ENCODE measurements at regions not wholly inside any gene's neighbourhood (a gene's known extent, or its start where the extent isn't known, plus 50 kb on each side); places are given as distances from the start of the nearest gene placed in this dataset.

DNA sequence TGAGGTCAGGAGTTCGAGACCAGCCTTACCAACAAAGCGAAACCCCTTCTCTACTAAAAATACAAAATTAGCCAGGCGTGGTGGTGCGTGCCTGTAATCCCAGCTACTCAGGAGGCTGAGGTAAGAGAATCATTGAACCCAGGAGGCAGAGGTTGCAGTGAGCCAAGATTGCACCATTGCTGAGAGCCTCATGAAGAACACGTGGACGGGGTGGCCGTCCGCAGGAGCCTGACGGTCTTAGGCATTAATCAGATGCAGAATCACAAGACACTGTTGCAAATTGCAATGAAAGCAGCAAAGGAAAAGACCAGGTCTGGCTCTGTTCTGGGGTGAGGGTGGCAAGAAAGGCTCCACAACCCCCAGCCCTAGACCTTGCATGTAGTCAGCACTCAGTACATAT lies 104.0 kb upstream of the SLC66A3 start:
- H3K9me3 ChIP-seq (ENCODE audit: low read depth, low read length), result no peaks in the 10 kb centered on the region
- no peaks in the 10 kb centered on the region for H3K79me2 ChIP-seq (ENCODE audit: insufficient read depth, low read length)
- no peaks in the 10 kb centered on the region for H4K20me1 ChIP-seq (ENCODE audit: insufficient read depth, low read length)
- H2AFZ ChIP-seq (ENCODE audit: low read length), result no peak overlapping the region
- TF ChIP-seq, protein P1, sequence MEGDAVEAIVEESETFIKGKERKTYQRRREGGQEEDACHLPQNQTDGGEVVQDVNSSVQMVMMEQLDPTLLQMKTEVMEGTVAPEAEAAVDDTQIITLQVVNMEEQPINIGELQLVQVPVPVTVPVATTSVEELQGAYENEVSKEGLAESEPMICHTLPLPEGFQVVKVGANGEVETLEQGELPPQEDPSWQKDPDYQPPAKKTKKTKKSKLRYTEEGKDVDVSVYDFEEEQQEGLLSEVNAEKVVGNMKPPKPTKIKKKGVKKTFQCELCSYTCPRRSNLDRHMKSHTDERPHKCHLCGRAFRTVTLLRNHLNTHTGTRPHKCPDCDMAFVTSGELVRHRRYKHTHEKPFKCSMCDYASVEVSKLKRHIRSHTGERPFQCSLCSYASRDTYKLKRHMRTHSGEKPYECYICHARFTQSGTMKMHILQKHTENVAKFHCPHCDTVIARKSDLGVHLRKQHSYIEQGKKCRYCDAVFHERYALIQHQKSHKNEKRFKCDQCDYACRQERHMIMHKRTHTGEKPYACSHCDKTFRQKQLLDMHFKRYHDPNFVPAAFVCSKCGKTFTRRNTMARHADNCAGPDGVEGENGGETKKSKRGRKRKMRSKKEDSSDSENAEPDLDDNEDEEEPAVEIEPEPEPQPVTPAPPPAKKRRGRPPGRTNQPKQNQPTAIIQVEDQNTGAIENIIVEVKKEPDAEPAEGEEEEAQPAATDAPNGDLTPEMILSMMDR (IDR thresholded peaks at IDR 0.05; ENCODE audit: extremely low read depth, low read depth, low read length), result no peak
- H3K27me3 ChIP-seq (ENCODE audit: insufficient read depth, low read length), result peaks cover 19% of the 10 kb centered on the region
- no peak overlapping the region for H3K4me3 ChIP-seq (ENCODE audit: insufficient read depth, low read length)
- no peak overlapping the region for H3K27ac ChIP-seq (ENCODE audit: low read depth, low read length)
- H3K4me2 ChIP-seq (ENCODE audit: insufficient read depth, low read length), result no peak overlapping the region
- H3K36me3 ChIP-seq (ENCODE audit: insufficient read depth, low read length), result no peaks in the 10 kb centered on the region
- DNase-seq (ENCODE audit: insufficient read length, low spot score, missing footprints), result no peak
- no peaks in the 10 kb centered on the region for H3K4me1 ChIP-seq (ENCODE audit: insufficient read depth, low read length)

DNA sequence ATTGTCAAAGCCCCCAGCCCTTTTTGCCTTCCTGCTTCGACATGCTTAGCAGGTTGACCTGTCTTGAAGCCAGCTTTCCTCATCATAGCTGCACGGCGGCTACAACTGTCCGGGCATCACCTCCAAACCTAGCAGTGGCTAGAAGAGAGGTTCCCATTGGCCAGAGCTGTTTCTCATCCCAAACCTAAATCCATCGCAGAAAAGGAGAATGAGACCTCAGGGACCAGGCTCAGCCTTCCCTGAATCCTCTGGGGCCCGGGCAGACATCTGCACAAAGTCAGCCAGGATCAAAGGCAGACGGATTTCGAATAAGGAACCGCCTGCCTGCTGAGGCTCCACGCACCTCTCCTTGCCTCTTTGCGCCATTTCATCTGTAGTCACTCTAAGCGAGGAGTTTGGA lies 101.7 kb upstream of the SLC66A3 start:
- Histone ChIP-seq H2AFZ (ENCODE audit: low read length) (no peak overlapping the region), H3K9me3 (ENCODE audit: low read depth, low read length) (no peaks in the 10 kb centered on the region), H3K79me2 (ENCODE audit: insufficient read depth, low read length) (no peaks in the 10 kb centered on the region), H3K27ac (ENCODE audit: low read depth, low read length) (no peak overlapping the region), H3K4me2 (ENCODE audit: insufficient read depth, low read length) (no peak overlapping the region), H4K20me1 (ENCODE audit: insufficient read depth, low read length) (no peaks in the 10 kb centered on the region), H3K4me3 (ENCODE audit: insufficient read depth, low read length) (no peak overlapping the region), H3K36me3 (ENCODE audit: insufficient read depth, low read length) (no peaks in the 10 kb centered on the region), H3K27me3 (ENCODE audit: insufficient read depth, low read length) (peaks cover 30% of the 10 kb centered on the region), H3K4me1 (ENCODE audit: insufficient read depth, low read length) (peaks cover 5% of the 10 kb centered on the region)
- DNase-seq (ENCODE audit: insufficient read length, low spot score, missing footprints), result no peak
- TF ChIP-seq, protein P1 (IDR thresholded peaks at IDR 0.05; ENCODE audit: extremely low read depth, low read depth, low read length), result no peak

DNA sequence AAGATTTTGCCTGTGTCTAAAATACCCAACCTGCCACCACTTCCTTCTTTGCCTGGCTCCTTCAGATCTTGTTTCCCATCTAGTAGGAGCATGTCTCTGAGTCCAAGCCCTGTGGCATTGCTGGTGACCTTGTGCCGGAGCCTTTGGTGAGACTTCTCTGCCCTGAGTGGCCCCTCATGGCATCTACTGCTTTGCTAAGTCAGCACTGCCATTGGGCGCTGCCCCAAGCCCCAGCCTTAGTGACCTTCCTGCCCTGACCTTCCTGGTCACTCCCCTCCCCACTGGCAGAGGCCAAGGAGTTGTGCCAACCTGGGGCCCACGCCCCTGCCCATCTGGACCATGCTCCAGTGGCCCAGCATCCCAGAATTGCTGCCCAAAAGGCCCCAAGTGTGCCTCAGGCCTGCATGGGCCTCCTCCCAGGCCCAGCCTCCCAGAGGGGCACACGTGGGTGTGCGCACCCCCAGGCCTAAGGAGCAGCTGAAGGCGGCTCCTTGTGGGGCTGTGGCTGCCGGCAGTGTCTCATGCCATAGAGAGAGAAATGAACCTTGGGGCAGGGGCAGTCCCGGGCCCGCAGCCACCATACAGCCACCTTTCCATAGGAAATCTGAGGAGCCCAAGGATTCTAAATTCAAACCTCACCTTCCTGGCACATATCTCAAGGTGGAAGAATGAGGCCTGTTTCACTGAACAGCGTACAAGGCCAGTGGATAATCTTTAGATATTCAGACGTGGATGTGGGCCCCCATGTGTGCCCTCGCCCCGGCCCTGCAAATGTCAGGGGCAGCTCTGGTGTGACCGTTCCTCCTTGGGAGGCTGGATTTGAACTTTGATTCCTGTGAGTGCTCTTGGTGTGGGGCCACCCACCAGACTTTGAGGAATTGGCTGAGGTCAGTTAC lies 100.2 kb upstream of the SLC66A3 start:
- DNase-seq (ENCODE audit: insufficient read length, low spot score, missing footprints), result no peak
- Histone ChIP-seq H3K27ac (ENCODE audit: low read depth, low read length) (no peak overlapping the region), H3K27me3 (ENCODE audit: insufficient read depth, low read length) (peaks cover 24% of the 10 kb centered on the region), H3K36me3 (ENCODE audit: insufficient read depth, low read length) (no peaks in the 10 kb centered on the region), H4K20me1 (ENCODE audit: insufficient read depth, low read length) (no peaks in the 10 kb centered on the region), H3K79me2 (ENCODE audit: insufficient read depth, low read length) (no peaks in the 10 kb centered on the region), H3K4me1 (ENCODE audit: insufficient read depth, low read length) (peaks cover 5% of the 10 kb centered on the region), H3K4me3 (ENCODE audit: insufficient read depth, low read length) (no peak overlapping the region), H3K9me3 (ENCODE audit: low read depth, low read length) (no peaks in the 10 kb centered on the region), H2AFZ (ENCODE audit: low read length) (no peak overlapping the region), H3K4me2 (ENCODE audit: insufficient read depth, low read length) (no peak overlapping the region)
- TF ChIP-seq, protein P1 (IDR thresholded peaks at IDR 0.05; ENCODE audit: extremely low read depth, low read depth, low read length), result no peak

DNA sequence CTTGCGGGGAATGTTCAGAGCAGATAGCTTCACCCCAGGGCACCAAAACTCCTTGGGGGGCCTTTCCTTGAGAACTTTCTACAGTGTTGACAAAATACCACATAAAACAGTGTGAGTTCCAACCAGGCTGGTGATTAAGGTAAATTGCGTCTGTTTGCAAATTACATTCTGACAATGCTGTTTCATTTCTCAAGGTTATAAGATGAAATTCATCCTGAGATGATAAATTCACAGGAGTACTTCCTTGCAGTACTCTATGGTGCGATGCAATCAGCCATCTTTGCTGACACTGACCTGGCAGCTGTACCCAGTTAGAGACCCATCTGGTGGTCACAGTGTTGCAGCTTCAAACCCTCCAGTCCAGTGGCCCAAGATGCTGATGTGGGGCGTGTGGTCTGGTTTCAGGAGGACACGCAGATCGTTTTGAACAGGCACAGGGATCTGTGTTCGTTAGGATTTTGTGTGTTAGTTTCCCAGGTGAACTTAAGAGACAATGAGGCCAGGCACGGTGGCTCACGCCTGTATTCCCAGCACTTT lies 99.5 kb upstream of the SLC66A3 start:
- H3K27me3 ChIP-seq (ENCODE audit: insufficient read depth, low read length), result peaks cover 21% of the 10 kb centered on the region
- H3K79me2 ChIP-seq (ENCODE audit: insufficient read depth, low read length), result no peaks in the 10 kb centered on the region
- peaks cover 5% of the 10 kb centered on the region for H3K4me1 ChIP-seq (ENCODE audit: insufficient read depth, low read length)
- H2AFZ ChIP-seq (ENCODE audit: low read length), result no peak overlapping the region
- no peaks in the 10 kb centered on the region for H3K36me3 ChIP-seq (ENCODE audit: insufficient read depth, low read length)
- no peak overlapping the region for H3K27ac ChIP-seq (ENCODE audit: low read depth, low read length)
- no peak overlapping the region for H3K4me2 ChIP-seq (ENCODE audit: insufficient read depth, low read length)
- TF ChIP-seq, protein P1 (IDR thresholded peaks at IDR 0.05; ENCODE audit: extremely low read depth, low read depth, low read length), result no peak
- no peaks in the 10 kb centered on the region for H4K20me1 ChIP-seq (ENCODE audit: insufficient read depth, low read length)
- no peak for DNase-seq (ENCODE audit: insufficient read length, low spot score, missing footprints)
- H3K9me3 ChIP-seq (ENCODE audit: low read depth, low read length), result no peaks in the 10 kb centered on the region
- H3K4me3 ChIP-seq (ENCODE audit: insufficient read depth, low read length), result no peak overlapping the region

All from osteoblast (primary cell).